Activated T-helper 9 cell treated with anti-CD3 and anti-CD28 coated beads, Interleukin-2, amount 50 U/mL, for 16 hours (primary cell): ENCODE measurements at regions not wholly inside any gene's neighbourhood (a gene's known extent, or its start where the extent isn't known, plus 50 kb on each side); places are given as distances from the start of the nearest gene placed in this dataset.
"Not testable (repeated sequence)": the region's sequence is repeated elsewhere in the genome, so short reads cannot be mapped to it uniquely, and the experiment has no call there.

ENCODE experiments used
- DNase-seq: peaks from one replicate; pipeline ENCODE4 v3.0.0-alpha.2; 2020; ENCODE audit warnings: low read depth

GRCh38 chr15:38614621-38615020 lies 50.0 kb upstream of the RASGRP1 start:
- DNase-seq: no peak

- no peak for DNase-seq
Observed at GRCh38 chr15:38617831-38618230, 53.2 kb upstream of the RASGRP1 start.

GRCh38 chr15:38618242-38618955 lies 53.8 kb upstream of the RASGRP1 start:
- DNase-seq: no peak

- no peak for DNase-seq
Observed at GRCh38 chr15:38620098-38620497, 55.5 kb upstream of the RASGRP1 start.

GRCh38 chr15:38620851-38621594 lies 56.4 kb upstream of the RASGRP1 start:
- no peak for DNase-seq

GRCh38 chr15:38622304-38622703 lies 57.7 kb upstream of the RASGRP1 start:
- no peak for DNase-seq

- DNase-seq: no peak
Observed at GRCh38 chr15:38622908-38623307, 58.3 kb upstream of the RASGRP1 start.

GRCh38 chr15:38623744-38624143 lies 59.1 kb upstream of the RASGRP1 start:
- DNase-seq: no peak

- no peak for DNase-seq
Observed at GRCh38 chr15:38624244-38625205, 59.9 kb upstream of the RASGRP1 start.

GRCh38 chr15:38625886-38626285 lies 61.3 kb upstream of the RASGRP1 start:
- no peak for DNase-seq

- no peak for DNase-seq
Observed at GRCh38 chr15:38626443-38627050, 61.9 kb upstream of the RASGRP1 start.

GRCh38 chr15:38627689-38628277 lies 63.2 kb upstream of the RASGRP1 start:
- no peak for DNase-seq

GRCh38 chr15:38631119-38632075 lies 66.8 kb upstream of the RASGRP1 start:
- no peak for DNase-seq

- no peak for DNase-seq
Observed at GRCh38 chr15:38635170-38635569, 70.6 kb upstream of the RASGRP1 start.

GRCh38 chr15:38636597-38636996 lies 72.0 kb upstream of the RASGRP1 start:
- DNase-seq: no peak

- DNase-seq: no peak
Observed at GRCh38 chr15:38638126-38638525, 73.5 kb upstream of the RASGRP1 start.

GRCh38 chr15:38638811-38639210 lies 74.2 kb upstream of the RASGRP1 start:
- no peak for DNase-seq

- no peak for DNase-seq
Observed at GRCh38 chr15:38642689-38643270, 78.2 kb upstream of the RASGRP1 start.

- not testable (repeated sequence) for DNase-seq
Observed at GRCh38 chr15:38644353-38644752, 79.7 kb upstream of the RASGRP1 start.

- DNase-seq: no peak
Observed at GRCh38 chr15:38646716-38647115, 82.1 kb upstream of the RASGRP1 start.
